CD4-positive, alpha-beta T cell treated with Interleukin-21 for 1 hour (primary cell): ENCODE measurements at regions not wholly inside any gene's neighbourhood (a gene's known extent, or its start where the extent isn't known, plus 50 kb on each side); places are given as distances from the start of the nearest gene placed in this dataset.
A peak's percentile ranks its signal among the peaks of the same experiment; 100 is the strongest.
"Not testable (repeated sequence)": the region's sequence is repeated elsewhere in the genome, so short reads cannot be mapped to it uniquely, and the experiment has no call there.

ENCODE experiments used
- DNase-seq: peaks from one replicate; pipeline ENCODE4 v3.0.0-alpha.2; 2020

GRCh38 chr2:111453308-111453707 is 332.6 kb downstream of the BCL2L11 start:
- not testable (repeated sequence) for DNase-seq

DNA sequence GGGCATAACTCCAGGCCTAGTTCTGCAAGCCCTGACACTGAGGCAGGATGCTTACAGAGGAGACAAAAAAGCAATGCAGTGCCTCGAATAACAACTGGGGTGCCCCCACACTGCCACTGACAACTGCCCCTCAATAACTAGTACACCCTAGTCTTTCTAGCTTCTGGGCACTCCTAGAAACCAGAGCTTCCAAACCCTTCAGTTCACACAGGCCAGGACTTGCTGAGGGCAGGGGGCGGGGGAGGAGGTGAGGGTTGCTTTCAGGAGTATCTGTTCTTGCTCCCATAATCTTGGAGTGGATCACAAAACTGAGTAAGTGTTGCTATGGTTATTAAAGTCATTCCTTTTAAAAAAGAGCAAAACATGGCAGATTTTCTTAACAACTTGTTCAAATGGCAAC is 333.1 kb downstream of the BCL2L11 start:
- not testable (repeated sequence) for DNase-seq

DNA sequence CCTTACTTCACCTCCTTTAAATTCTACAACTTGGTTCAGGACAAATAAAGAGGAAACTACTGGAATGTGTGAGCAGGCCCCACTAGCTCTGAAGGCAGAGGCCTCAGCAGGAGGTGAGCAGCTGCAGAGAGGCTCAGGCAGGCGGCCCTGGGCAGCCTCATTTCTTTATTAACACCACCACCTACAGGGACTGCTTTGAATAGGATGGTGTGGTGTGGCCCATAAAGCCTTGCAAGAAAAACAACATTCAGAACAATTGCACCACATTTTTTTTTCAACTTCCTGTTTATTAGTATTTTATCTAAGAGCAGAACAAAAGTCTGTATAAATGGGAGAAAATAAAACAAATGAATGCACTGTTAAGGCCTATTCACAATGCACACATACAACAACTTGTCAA is 333.7 kb downstream of the BCL2L11 start:
- peak; percentile 73 for DNase-seq

DNA sequence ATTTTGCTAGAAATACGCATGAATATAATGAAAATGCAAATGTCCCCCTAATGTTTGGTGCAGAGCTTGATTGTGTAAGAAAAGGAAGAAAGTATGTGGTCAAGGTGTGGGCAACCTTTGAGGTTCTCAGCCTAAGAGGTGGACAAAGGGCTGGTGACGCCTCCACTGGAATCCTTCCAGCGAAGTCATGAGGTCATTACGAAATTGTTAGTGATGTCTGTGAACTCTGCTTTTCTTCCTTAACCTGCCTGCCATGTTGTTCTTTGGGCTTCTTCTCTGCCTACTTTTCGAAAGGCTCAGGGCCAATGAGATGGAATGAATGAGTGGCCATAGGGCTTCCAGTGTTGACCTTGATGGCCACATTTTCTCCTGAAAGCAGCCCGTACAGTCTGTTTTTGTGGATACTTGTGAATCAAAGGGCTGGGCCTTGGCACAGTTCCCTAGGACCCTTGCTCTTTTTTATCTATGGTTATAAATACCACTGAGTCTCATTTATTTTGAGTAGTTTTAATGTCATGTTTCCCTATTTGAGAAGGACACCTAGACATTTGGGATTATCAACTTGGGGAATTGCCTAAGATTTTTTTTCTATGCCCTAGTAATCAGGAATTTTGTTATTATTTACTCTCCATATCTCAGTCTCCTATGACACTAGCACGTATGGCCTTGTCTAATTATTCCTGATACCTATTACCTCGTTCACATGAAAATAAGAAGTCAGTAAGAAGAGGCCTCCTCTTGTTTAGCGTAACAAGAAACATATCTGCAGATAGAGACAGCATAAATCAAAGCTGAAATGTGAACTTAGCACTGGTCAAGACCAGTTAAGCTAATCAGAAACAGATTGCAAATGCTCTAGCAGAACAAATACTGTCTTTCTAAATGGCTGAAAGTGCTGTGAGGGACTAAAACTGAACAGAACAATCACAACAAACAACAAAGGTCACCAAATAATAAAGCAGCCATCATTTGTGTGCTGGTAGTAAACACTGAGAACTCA is 334.6 kb downstream of the BCL2L11 start:
- not testable (repeated sequence) for DNase-seq

DNA sequence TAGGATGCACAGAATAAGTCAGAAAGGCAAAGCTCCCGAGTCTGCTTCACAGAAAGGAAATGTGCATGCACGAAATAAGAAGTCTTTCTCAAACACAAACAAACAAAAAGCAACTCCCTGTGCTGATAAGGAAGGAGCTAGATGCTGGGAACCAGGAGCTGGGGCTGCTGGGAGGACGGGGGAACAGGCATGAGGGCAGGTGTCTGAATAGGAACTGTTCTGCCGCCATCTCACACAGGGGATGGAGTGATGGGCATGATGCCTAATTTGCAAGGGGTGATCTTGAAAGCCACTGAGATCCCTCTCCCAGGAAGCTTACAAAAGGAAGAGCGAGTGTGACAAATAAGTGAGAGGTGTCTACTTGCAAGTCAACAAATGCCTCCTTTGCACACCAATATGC is 336.5 kb downstream of the BCL2L11 start:
- not testable (repeated sequence) for DNase-seq

- not testable (repeated sequence) for DNase-seq
Measured at GRCh38 chr2:111460901-111461300, 340.2 kb downstream of the BCL2L11 start.

- not testable (repeated sequence) for DNase-seq
Measured at GRCh38 chr2:111461831-111462230, 341.1 kb downstream of the BCL2L11 start.

DNA sequence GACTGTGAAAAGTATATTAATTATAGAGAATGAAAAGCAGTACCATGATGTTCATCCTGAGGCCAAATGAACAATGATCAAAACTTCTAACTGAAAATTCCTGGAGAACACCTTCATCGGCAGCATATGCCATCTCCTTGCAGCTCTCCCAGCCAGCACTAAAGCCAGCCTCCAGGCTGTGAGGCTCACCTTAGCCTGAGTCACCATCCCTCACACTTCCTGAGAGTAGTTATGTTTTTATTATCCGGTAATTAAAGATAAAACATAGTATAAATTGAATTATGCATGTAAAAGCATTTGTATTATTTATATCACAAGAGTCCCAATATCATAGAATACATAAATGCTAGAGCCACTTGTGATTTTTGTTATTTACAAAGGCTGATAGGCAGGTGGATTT is 341.9 kb downstream of the BCL2L11 start:
- not testable (repeated sequence) for DNase-seq

DNA sequence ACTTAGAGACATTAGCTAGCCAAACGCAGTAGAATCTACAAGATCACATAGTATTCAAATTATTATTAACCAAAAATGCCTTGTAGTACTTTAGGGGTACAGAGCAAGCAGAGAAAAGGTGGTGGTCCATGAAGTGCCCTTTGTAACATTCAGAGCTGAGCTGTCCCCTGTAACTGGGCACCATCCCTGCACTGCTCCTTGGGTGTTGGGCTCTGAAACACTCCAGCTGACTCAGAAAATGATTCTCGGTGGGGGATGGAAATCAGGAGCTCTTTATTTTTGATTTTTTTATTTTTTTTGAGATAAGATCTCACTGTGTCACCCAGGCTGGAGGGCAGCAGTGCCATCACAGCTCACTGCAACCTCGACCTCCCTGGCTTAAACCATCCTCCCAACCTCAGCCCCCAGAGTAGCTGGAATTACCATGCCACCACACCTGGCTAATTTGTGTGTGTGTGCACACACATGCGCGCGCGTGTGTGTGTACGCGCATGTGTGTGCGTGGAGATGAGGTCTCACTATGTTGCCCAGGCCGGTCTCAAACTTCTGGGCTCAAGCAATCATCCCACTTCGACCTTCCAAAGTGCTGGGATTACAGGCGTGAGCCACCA is 342.6 kb downstream of the BCL2L11 start:
- peak; percentile 22 for DNase-seq

DNA sequence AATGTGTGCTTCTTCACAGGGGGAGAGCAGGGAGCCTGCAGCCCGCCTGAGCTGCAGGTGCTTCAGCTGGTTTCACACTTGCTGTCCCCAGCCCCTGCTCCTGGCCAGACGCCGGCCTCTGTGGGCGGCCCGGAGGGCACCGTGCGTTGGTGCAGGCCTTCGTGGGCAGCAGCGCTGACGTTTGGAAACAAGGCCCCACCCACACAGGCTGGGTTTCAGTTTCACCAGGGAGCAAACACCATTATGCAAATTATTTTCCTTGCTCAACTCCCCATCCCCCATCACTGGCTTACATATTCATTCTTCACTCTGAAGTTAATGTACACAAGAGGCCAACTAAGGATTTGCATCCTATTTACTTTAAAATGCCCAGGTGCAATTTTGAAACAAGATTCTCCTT is 343.2 kb downstream of the BCL2L11 start:
- DNase-seq = peak; percentile 62

DNA sequence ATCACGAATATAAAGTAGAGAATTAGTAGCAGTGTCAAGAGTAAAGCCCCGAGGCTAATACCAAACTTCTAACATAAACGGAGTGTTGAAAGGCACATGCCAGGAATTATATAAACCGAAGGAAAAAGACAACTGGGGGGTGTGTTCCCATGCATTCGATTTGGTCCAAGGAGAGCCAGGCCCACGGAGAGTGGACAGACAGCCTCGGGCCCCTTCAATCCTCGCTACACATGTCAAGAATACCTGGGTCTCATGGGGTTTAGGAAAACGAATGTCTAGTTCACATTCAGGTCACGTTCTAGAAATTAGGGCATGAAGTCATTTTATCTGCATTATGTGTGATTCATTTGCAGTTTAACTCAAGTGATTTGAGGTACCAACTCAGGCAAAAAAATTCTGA is 343.7 kb downstream of the BCL2L11 start:
- DNase-seq = not testable (repeated sequence)

- DNase-seq = not testable (repeated sequence)
Measured at GRCh38 chr2:111465521-111465920, 344.8 kb downstream of the BCL2L11 start.

DNA sequence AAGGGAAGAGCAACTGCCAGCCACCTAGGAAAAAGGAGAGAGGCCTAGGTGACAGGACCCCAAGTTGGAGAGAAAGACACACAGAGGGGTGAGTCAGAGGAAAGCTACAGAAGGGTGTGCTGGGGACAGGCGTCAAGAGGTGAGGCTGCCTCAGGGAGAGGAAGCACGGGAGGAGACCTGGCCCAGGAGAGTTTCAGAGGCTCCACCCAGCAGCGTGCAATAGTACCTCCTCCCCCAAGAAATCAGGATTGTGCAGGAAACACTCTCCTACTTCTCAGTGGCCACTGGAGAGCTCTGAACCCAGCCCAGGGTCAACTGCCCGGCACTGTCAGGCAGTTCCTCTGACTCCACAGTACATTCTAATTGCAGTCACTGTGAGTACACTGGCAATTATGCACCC is 346.0 kb downstream of the BCL2L11 start:
- not testable (repeated sequence) for DNase-seq

- not testable (repeated sequence) for DNase-seq
Measured at GRCh38 chr2:111470924-111471323, 350.2 kb downstream of the BCL2L11 start.

GRCh38 chr2:111471791-111472530 is 351.2 kb downstream of the BCL2L11 start:
- DNase-seq = not testable (repeated sequence)

- not testable (repeated sequence) for DNase-seq
Measured at GRCh38 chr2:111472844-111473403, 352.2 kb downstream of the BCL2L11 start.

DNA sequence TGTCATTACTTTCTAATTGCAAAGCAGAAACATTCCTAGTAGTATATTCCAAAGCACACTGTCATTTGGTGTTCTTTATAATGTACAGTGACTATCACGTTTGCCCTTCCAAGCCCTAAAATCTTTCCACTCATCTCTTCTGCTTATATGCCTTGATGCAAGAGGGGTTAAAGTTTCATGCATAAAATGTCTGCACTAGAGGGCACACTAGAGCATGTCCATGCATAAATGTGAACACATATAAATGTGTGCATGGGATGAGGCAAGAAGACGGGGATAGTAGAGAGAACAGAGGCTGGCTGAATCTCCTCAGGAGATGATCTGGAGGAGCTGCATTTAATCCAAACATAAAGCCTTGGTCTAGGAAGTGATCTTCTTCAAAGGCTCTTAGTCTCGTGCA is 352.8 kb downstream of the BCL2L11 start:
- DNase-seq = not testable (repeated sequence)

GRCh38 chr2:111474198-111474705 is 353.5 kb downstream of the BCL2L11 start:
- DNase-seq = not testable (repeated sequence)

GRCh38 chr2:111478335-111478734 is 357.6 kb downstream of the BCL2L11 start:
- not testable (repeated sequence) for DNase-seq

- peak; percentile 54 for DNase-seq
Measured at GRCh38 chr2:111478871-111479318, 358.2 kb downstream of the BCL2L11 start.

GRCh38 chr2:111480016-111480625 is 359.4 kb downstream of the BCL2L11 start:
- DNase-seq = not testable (repeated sequence)

GRCh38 chr2:111480633-111481032 is 359.9 kb downstream of the BCL2L11 start:
- DNase-seq = not testable (repeated sequence)
